Mesenchymal stem cell (in vitro differentiated cells and primary cell): ENCODE measurements at regions not wholly inside any gene's neighbourhood (a gene's known extent, or its start where the extent isn't known, plus 50 kb on each side); places are given as distances from the start of the nearest gene placed in this dataset.

ENCODE experiments used
- DNase-seq: peaks from one replicate; pipeline ENCODE4 v3.0.0-alpha.2; 2013
- H2AFZ ChIP-seq: one replicate; pipeline ENCODE4 v1.6.1; 2013; ENCODE audit warnings: low read depth, mild to moderate bottlenecking, control low read depth, inconsistent platforms, low read length, moderate library complexity
- H2AK5ac ChIP-seq: 2 replicates; pipeline ENCODE4 v1.6.1; 2013; ENCODE audit warnings: low read length, moderate library complexity, mild to moderate bottlenecking, inconsistent platforms; ENCODE audit not compliant: severe bottlenecking
- H2BK120ac ChIP-seq: one replicate; pipeline ENCODE4 v1.6.1; 2013; ENCODE audit warnings: low read depth, mild to moderate bottlenecking, inconsistent platforms, low read length, moderate library complexity
- H2BK12ac ChIP-seq, 2 experiments: one replicate each; pipeline ENCODE4 v1.6.1; 2013; ENCODE audit warnings: inconsistent platforms in 2 of 2, low read length in 2 of 2, mild to moderate bottlenecking in 2 of 2, moderate library complexity in 2 of 2, control low read depth in 1 of 2
- H2BK15ac ChIP-seq: one replicate; pipeline ENCODE4 v1.6.1; 2013; ENCODE audit warnings: mild to moderate bottlenecking, low read depth, inconsistent platforms; ENCODE audit not compliant: poor library complexity, severe bottlenecking
- H2BK5ac ChIP-seq: 2 replicates; pipeline ENCODE4 v1.6.1; 2013; ENCODE audit warnings: low read depth, mild to moderate bottlenecking, low read length, control low read depth, inconsistent platforms; ENCODE audit not compliant: poor library complexity, severe bottlenecking
- H3K14ac ChIP-seq, 2 experiments: one replicate each; pipeline ENCODE4 v1.6.1; 2013; ENCODE audit warnings: inconsistent platforms in 2 of 2, low read length in 2 of 2, control low read depth in 1 of 2, mild to moderate bottlenecking in 1 of 2, moderate library complexity in 1 of 2
- H3K18ac ChIP-seq, 2 experiments: one replicate each; pipeline ENCODE4 v1.6.1; 2013; ENCODE audit warnings: inconsistent platforms in 2 of 2, low read length in 2 of 2, control low read depth in 1 of 2, low read depth in 1 of 2, mild to moderate bottlenecking in 1 of 2
- H3K23ac ChIP-seq, 2 experiments: one replicate each; pipeline ENCODE4 v1.6.1; 2013; ENCODE audit warnings: inconsistent platforms in 2 of 2, low read length in 2 of 2, mild to moderate bottlenecking in 2 of 2, moderate library complexity in 2 of 2, control low read depth in 1 of 2
- H3K27ac ChIP-seq: 2 replicates; pipeline ENCODE4 v1.5.1; 2013; ENCODE audit warnings: mild to moderate bottlenecking, moderate library complexity, low read length, control low read depth, inconsistent platforms; ENCODE audit not compliant: poor library complexity, severe bottlenecking
- H3K27me3 ChIP-seq, 2 experiments: 2 replicates each; pipeline versions ENCODE4 v1.6.1 to v1.7.0; 2013; ENCODE audit warnings: low read length in 2 of 2, mild to moderate bottlenecking in 2 of 2, moderate library complexity in 2 of 2, control low read depth in 1 of 2, inconsistent platforms in 1 of 2; ENCODE audit not compliant: control insufficient read depth in 1 of 2, insufficient read depth in 1 of 2
- H3K36me3 ChIP-seq, 2 experiments: 2 replicates each; pipeline versions ENCODE4 v1.6.1 to v1.7.0; 2013; ENCODE audit warnings: low read length in 2 of 2, control low read depth in 1 of 2, inconsistent platforms in 1 of 2, low read depth in 1 of 2, mild to moderate bottlenecking in 1 of 2; ENCODE audit not compliant: insufficient read depth in 2 of 2, control insufficient read depth in 1 of 2
- H3K4ac ChIP-seq, 2 experiments: one replicate each; pipeline ENCODE4 v1.6.1; 2013; ENCODE audit warnings: inconsistent platforms in 2 of 2, low read length in 2 of 2, mild to moderate bottlenecking in 2 of 2, moderate library complexity in 2 of 2, control low read depth in 1 of 2, low read depth in 1 of 2
- H3K4me1 ChIP-seq: 2 replicates; pipeline ENCODE4 v1.6.1; 2013; ENCODE audit warnings: low read depth, low read length, control low read depth; ENCODE audit not compliant: control insufficient read depth, insufficient read depth
- H3K4me2 ChIP-seq: 2 replicates; pipeline ENCODE4 v1.6.1; 2013; ENCODE audit warnings: low read length, mild to moderate bottlenecking, inconsistent platforms; ENCODE audit not compliant: poor library complexity, severe bottlenecking
- H3K4me3 ChIP-seq, 2 experiments: 2 replicates each; pipeline versions ENCODE4 v1.5.1 to v1.7.0; 2013; ENCODE audit warnings: low read length in 2 of 2, mild to moderate bottlenecking in 2 of 2, control low read depth in 1 of 2, low read depth in 1 of 2; ENCODE audit not compliant: insufficient read depth in 1 of 2
- H3K79me1 ChIP-seq: replicated peaks from 2 replicates; pipeline ENCODE4 v1.6.1; 2013; ENCODE audit warnings: mild to moderate bottlenecking, control low read depth, low read length, inconsistent platforms; ENCODE audit not compliant: poor library complexity, severe bottlenecking
- H3K9ac ChIP-seq: 2 replicates; pipeline ENCODE4 v1.7.0; 2013; ENCODE audit warnings: mild to moderate bottlenecking, low read length, moderate library complexity
- H3K9me3 ChIP-seq: 2 replicates; pipeline ENCODE4 v1.7.0; 2013; ENCODE audit warnings: mild to moderate bottlenecking, low read length; ENCODE audit not compliant: control insufficient read depth
- H4K8ac ChIP-seq: one replicate; pipeline ENCODE4 v1.6.1; 2013; ENCODE audit warnings: inconsistent platforms, mild to moderate bottlenecking, low read length, moderate library complexity
- H4K91ac ChIP-seq: one replicate; pipeline ENCODE4 v1.6.1; 2013; ENCODE audit warnings: mild to moderate bottlenecking, low read length, inconsistent platforms
- WGBS: methylation state at CpG from one replicate; pipeline ENCODE4 v1.1.7; 2013; ENCODE audit warnings: mixed read lengths; 5-methylcytosine and 5-hydroxymethylcytosine counted together

DNA sequence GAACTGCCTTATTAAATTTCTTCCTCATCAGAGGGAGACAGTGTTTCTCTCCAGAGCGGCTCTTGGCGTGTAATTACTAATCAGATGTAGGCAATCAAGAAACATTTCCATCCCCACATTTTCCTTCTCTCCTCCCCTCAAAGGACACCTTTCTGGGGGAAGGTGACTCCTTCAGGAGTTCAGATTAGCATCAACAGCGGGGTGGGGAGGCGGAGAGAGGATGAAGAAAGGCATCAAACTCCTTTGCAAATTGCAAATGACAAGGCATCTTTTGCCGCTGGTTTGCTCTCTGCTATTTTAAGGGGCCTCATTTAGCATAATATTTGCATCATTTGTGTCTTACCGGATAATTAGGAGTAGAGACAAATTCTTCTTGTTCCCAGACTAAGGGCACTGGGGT is 231.7 kb upstream of the SRRM4 start:
- WGBS, result 75% methylated on average over 5 of the region's 6 CpGs
- H2BK15ac ChIP-seq, result no peak overlapping the region

DNA sequence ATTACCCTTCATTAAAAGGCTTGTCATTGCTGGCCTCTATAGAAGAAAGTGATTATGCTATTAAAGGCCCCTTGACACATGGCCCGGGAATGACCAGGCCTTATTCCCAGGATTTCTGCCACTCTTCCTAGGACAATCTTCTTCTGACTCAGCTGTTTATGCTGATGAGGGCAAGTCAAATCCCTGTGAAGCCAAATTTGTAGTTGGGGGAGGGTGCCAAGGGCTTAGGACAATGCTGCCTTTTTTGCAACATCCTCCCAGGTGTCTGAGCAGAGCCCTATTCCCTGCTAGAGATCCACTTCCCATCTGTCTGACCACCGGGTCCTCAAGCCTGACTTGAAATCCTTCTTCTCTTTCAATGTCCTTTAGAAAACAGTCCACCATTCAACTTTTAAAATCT is 230.7 kb upstream of the SRRM4 start:
- no peak overlapping the region for H3K4me3 ChIP-seq
- no peak overlapping the region for H3K18ac ChIP-seq
- no peak overlapping the region for H3K14ac ChIP-seq
- no peak overlapping the region for H2BK5ac ChIP-seq
- H3K23ac ChIP-seq, result no peak overlapping the region
- H3K4ac ChIP-seq, result no peak overlapping the region
- no peaks in the 10 kb centered on the region for H3K79me1 ChIP-seq
- peaks cover 7% of the 10 kb centered on the region for H3K9me3 ChIP-seq
- no peak overlapping the region for H3K27ac ChIP-seq
- no peak overlapping the region for H2AK5ac ChIP-seq
- no peak overlapping the region for H4K91ac ChIP-seq
- DNase-seq, result no peak
- H2BK12ac ChIP-seq, result no peak overlapping the region
- no peaks in the 10 kb centered on the region for H3K27me3 ChIP-seq
- WGBS, result 86% methylated on average over 2 of the region's 2 CpGs
- no peak overlapping the region for H2AFZ ChIP-seq
- H3K4me2 ChIP-seq, result no peak overlapping the region
- no peak overlapping the region for H2BK15ac ChIP-seq
- H3K9ac ChIP-seq, result no peak overlapping the region
- H2BK120ac ChIP-seq, result no peak overlapping the region
- H3K4me1 ChIP-seq, result no peaks in the 10 kb centered on the region
- no peaks in the 10 kb centered on the region for H3K36me3 ChIP-seq
- no peak overlapping the region for H4K8ac ChIP-seq

More for the DNA sequence above, 231.7 kb upstream of the SRRM4 start:
- H4K91ac ChIP-seq, result no peak overlapping the region
- H3K9me3 ChIP-seq, result peaks cover 7% of the 10 kb centered on the region
- H3K36me3 ChIP-seq, result no peaks in the 10 kb centered on the region
- no peak overlapping the region for H2AK5ac ChIP-seq
- DNase-seq, result no peak
- H3K9ac ChIP-seq, result no peak overlapping the region
- no peaks in the 10 kb centered on the region for H3K4me1 ChIP-seq
- no peak overlapping the region for H3K27ac ChIP-seq
- H3K14ac ChIP-seq, result no peak overlapping the region
- no peak overlapping the region for H2BK12ac ChIP-seq
- no peak overlapping the region for H2AFZ ChIP-seq
- H2BK5ac ChIP-seq, result no peak overlapping the region
- no peak overlapping the region for H3K4me3 ChIP-seq
- H3K79me1 ChIP-seq, result no peaks in the 10 kb centered on the region
- no peak overlapping the region for H3K23ac ChIP-seq
- no peaks in the 10 kb centered on the region for H3K27me3 ChIP-seq
- no peak overlapping the region for H3K4ac ChIP-seq
- no peak overlapping the region for H4K8ac ChIP-seq
- no peak overlapping the region for H3K18ac ChIP-seq
- H2BK120ac ChIP-seq, result no peak overlapping the region
- H3K4me2 ChIP-seq, result no peak overlapping the region

DNA sequence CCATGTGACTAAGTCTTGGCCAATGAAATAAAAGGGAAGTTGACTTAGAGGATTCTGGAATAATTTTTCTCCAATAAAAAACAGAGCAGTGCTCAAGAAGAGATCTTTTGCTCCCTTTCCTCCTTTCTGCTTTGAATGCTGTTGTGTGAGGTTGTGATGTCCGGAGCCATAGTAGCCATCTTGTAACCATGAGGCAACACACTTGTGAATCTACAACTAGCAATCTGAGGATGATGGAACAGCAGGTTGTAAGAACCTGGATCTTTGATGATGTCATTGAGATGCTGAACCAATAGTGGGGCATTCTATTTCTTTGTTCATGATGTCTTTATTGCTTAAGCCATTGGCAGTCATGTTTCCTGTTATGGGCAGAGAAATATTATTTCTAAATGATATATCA is 230.0 kb upstream of the SRRM4 start:
- Histone ChIP-seq H3K23ac (no peak overlapping the region), H3K18ac (no peak overlapping the region), H3K27ac (no peak overlapping the region), H3K9ac (no peak overlapping the region), H3K4me1 (no peaks in the 10 kb centered on the region), H3K27me3 (no peaks in the 10 kb centered on the region), H3K4me3 (no peak overlapping the region), H2BK5ac (no peak overlapping the region), H4K8ac (no peak overlapping the region), H3K36me3 (no peaks in the 10 kb centered on the region), H3K4ac (no peak overlapping the region), H2AFZ (no peak overlapping the region), H4K91ac (no peak overlapping the region), H2BK15ac (no peak overlapping the region), H3K4me2 (no peak overlapping the region), H3K79me1 (no peaks in the 10 kb centered on the region), H2BK12ac (no peak overlapping the region), H3K9me3 (peaks cover 7% of the 10 kb centered on the region), H2BK120ac (no peak overlapping the region), H3K14ac (no peak overlapping the region), H2AK5ac (no peak overlapping the region)
- no peak for DNase-seq
- 56% methylated on average over 1 of the region's 1 CpG for WGBS

DNA sequence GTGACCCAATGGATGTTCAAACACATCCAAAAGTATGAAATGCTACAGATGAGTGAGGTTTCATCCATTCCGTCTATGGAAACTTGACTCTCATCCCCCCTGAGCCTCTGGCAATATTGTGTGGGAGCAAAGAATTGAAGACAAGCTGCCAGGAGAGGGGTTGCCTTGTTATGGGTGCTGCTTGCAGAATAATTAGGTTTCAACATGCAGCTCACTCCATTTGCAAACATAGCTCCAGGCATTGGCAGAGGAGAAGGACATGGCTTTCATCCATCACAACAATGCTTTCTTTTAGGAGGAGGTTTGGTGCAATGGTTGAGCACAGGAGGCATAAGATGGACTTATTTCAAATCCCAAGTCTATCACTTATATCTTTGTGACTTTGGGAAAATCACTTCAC is 220.7 kb upstream of the SRRM4 start:
- no peak overlapping the region for H2AK5ac ChIP-seq
- H3K4ac ChIP-seq, result no peak overlapping the region
- DNase-seq, result no peak
- H3K14ac ChIP-seq, result no peak overlapping the region
- H4K8ac ChIP-seq, result no peak overlapping the region
- H3K27ac ChIP-seq, result no peak overlapping the region
- no peak overlapping the region for H3K4me2 ChIP-seq
- H4K91ac ChIP-seq, result no peak overlapping the region
- 94% methylated on average over 1 of the region's 1 CpG for WGBS
- no peak overlapping the region for H3K4me3 ChIP-seq
- H2BK120ac ChIP-seq, result no peak overlapping the region
- H3K4me1 ChIP-seq, result no peaks in the 10 kb centered on the region
- no peaks in the 10 kb centered on the region for H3K27me3 ChIP-seq
- H2BK15ac ChIP-seq, result no peak overlapping the region
- H3K79me1 ChIP-seq, result no peaks in the 10 kb centered on the region
- peaks cover 5% of the 10 kb centered on the region for H3K9me3 ChIP-seq
- H3K18ac ChIP-seq, result no peak overlapping the region
- no peak overlapping the region for H2BK12ac ChIP-seq
- no peaks in the 10 kb centered on the region for H3K36me3 ChIP-seq
- H2BK5ac ChIP-seq, result no peak overlapping the region
- H2AFZ ChIP-seq, result no peak overlapping the region
- H3K23ac ChIP-seq, result no peak overlapping the region
- no peak overlapping the region for H3K9ac ChIP-seq
